K562 (cell line): ENCODE measurements at regions not wholly inside any gene's neighbourhood (a gene's known extent, or its start where the extent isn't known, plus 50 kb on each side); places are given as distances from the start of the nearest gene placed in this dataset.
A peak's percentile ranks its signal among the peaks of the same experiment; 100 is the strongest.

Source experiments
- ATAC-seq: fragments of 200-7000 bp; cut with Tn5 transposase; 3 replicates; pipeline ENCODE4 v1.9.1; 2020; ENCODE audit warnings: moderate library complexity
- BruUV-seq: library from RNA; stranded (reverse); fragments of 400-500 nt; replicated peaks from 2 replicates; lab custom pipeline; 2021; lab: Mats Ljungman, UMichigan
- CTCF ChIA-PET: fragments of 300-600 bp; formaldehyde crosslinking; extraction: SDS; loops from one replicate; lab custom pipeline; 2021; ENCODE audit warnings: low intra/inter-chr PET ratio; lab: Yijun Ruan, JAX
- POLR2A ChIA-PET: fragments of 300-600, 350-650 bp; sonication (Branson Sonifier 250); formaldehyde crosslinking; extraction: SDS; loops from one replicate; lab custom pipeline; 2021; ENCODE audit warnings: antibody characterized with exemption, inconsistent platforms; lab: Yijun Ruan, JAX
- DNase-seq, 4 experiments: peaks; one replicate each; pipeline versions ENCODE4 v3.0.0 to v3.0.0-alpha.2; 2011 to 2018; ENCODE audit warnings: low spot score in 3 of 4, mixed read lengths in 3 of 4; ENCODE audit errors: extremely low read depth in 1 of 4
- FAIRE-seq: peaks from 2 replicates; lab custom pipeline; 2011; peaks lifted over from hg19 to GRCh38; lab: Jason Lieb, UNC
- H2AFZ ChIP-seq: 2 replicates; pipeline ENCODE4 v1.6.0; 2011; ENCODE audit warnings: low read depth, low read length, control low read depth, inconsistent platforms
- H3K27ac ChIP-seq: fragments of 200-600 bp; 3 replicates; pipeline ENCODE4 v1.8.0; 2011; ENCODE audit warnings: low read depth, mild to moderate bottlenecking, control low read depth, inconsistent platforms, low read length, moderate library complexity, mixed read lengths; ENCODE audit errors: extremely low read depth
- H3K27me3 ChIP-seq, 2 experiments: fragments of 300-600 bp in 1 of 2; 2 replicates in 1 of 2; 3 replicates in 1 of 2; pipeline versions ENCODE4 v1.6.0 to v1.8.0; 2011; ENCODE audit warnings: inconsistent platforms in 2 of 2, low read length in 2 of 2, mild to moderate bottlenecking in 1 of 2, mixed read lengths in 1 of 2, moderate library complexity in 1 of 2; ENCODE audit not compliant: control insufficient read depth in 2 of 2, insufficient read depth in 2 of 2
- H3K36me3 ChIP-seq: fragments of 300-600 bp; 3 replicates; pipeline ENCODE4 v1.8.0; 2011; ENCODE audit warnings: mild to moderate bottlenecking, low read length, inconsistent platforms; ENCODE audit not compliant: control insufficient read depth, insufficient read depth
- H3K4me1 ChIP-seq, 2 experiments: fragments of 200-600 bp in 1 of 2; replicated peaks in 1 of 2; 2 replicates in 1 of 2; 3 replicates in 1 of 2; pipeline versions ENCODE4 v1.5.1 to v1.8.0; 2011; ENCODE audit warnings: inconsistent platforms in 2 of 2, low read length in 2 of 2, mild to moderate bottlenecking in 1 of 2, mixed read lengths in 1 of 2, moderate library complexity in 1 of 2; ENCODE audit not compliant: control insufficient read depth in 2 of 2, insufficient read depth in 2 of 2
- H3K4me2 ChIP-seq: 2 replicates; pipeline ENCODE4 v1.6.1; 2011; ENCODE audit warnings: low read length, control low read depth, inconsistent platforms, mixed read lengths; ENCODE audit not compliant: insufficient read depth
- H3K4me3 ChIP-seq: fragments of 200-600 bp; sonication (generic), shearing (Covaris generic); 2 replicates; pipeline ENCODE4 v1.5.1; 2016; ENCODE audit warnings: control low read depth, inconsistent platforms
- H3K79me2 ChIP-seq: fragments of 200-600 bp; 3 replicates; pipeline ENCODE4 v1.8.0; 2011; ENCODE audit warnings: low read length, inconsistent platforms; ENCODE audit not compliant: control insufficient read depth, insufficient read depth
- H3K9ac ChIP-seq, 2 experiments: 2 replicates each; pipeline versions ENCODE4 v1.6.0 to v1.6.1; 2011; ENCODE audit warnings: low read depth in 2 of 2, low read length in 2 of 2, control low read depth in 1 of 2, inconsistent platforms in 1 of 2, mild to moderate bottlenecking in 1 of 2, mixed read lengths in 1 of 2; ENCODE audit not compliant: insufficient read depth in 1 of 2
- H3K9me1 ChIP-seq: one replicate; pipeline ENCODE4 v1.6.0; 2011; ENCODE audit warnings: inconsistent platforms, mild to moderate bottlenecking, low read length, moderate library complexity; ENCODE audit not compliant: control insufficient read depth, insufficient read depth
- H3K9me3 ChIP-seq: replicated peaks from 2 replicates; pipeline ENCODE4 v1.5.1; 2011; ENCODE audit warnings: low read depth, low read length, inconsistent platforms; ENCODE audit not compliant: control insufficient read depth, insufficient read depth
- H4K20me1 ChIP-seq: replicated peaks from 2 replicates; pipeline ENCODE4 v1.6.1; 2011; ENCODE audit warnings: low read length, inconsistent platforms, mixed read lengths; ENCODE audit not compliant: control insufficient read depth, insufficient read depth
- C11orf30 ChIP-seq: fragments of 450-650 bp; IDR thresholded peaks from 2 replicates; pipeline ENCODE4 v1.6.1; 2016; ENCODE audit warnings: low read depth, mild to moderate bottlenecking
- CREB3L1 ChIP-seq: fragments of 450-650 bp; IDR thresholded peaks from 2 replicates; pipeline ENCODE4 v1.6.1; 2014; ENCODE audit warnings: low read depth, mild to moderate bottlenecking, moderate library complexity, borderline replicate concordance
- MAFF ChIP-seq: IDR thresholded peaks from 2 replicates; pipeline ENCODE4 v1.6.1; 2012; ENCODE audit warnings: low read length, improper control_type of control experiment
- MAFG ChIP-seq: fragments of 450-650 bp; conservative IDR thresholded peaks from 2 replicates; pipeline ENCODE4 v1.6.1; 2016; ENCODE audit warnings: missing genetic modification characterization, missing compliant biosample characterization
- MAFK ChIP-seq: IDR thresholded peaks from 2 replicates; pipeline ENCODE4 v1.6.1; 2011; ENCODE audit warnings: low read length, improper control_type of control experiment
- NELFE ChIP-seq: IDR thresholded peaks from 2 replicates; pipeline ENCODE4 v1.6.1; 2011; ENCODE audit warnings: mild to moderate bottlenecking; ENCODE audit not compliant: insufficient read depth, insufficient read length
- ZNF316 ChIP-seq: fragments of 450-650 bp; IDR thresholded peaks from 2 replicates; pipeline ENCODE4 v1.6.1; 2016
- WGBS: fragments of 100-300 bp; shearing (Covaris generic); methylation state at CpG from one replicate; pipeline ENCODE4 v1.1.6; 2016; ENCODE audit warnings: low coverage, mixed read lengths; ENCODE audit not compliant: insufficient coverage; ENCODE audit errors: missing lambda C conversion rate; 5-methylcytosine and 5-hydroxymethylcytosine counted together
- in situ Hi-C: fragments of 300-500 bp; cut with MboI; formaldehyde crosslinking; loops from 4 replicates; pipeline ENCODE4 v1.15.0; 2018; ENCODE audit warnings: inconsistent platforms, mixed read lengths
- intact Hi-C: fragments of 100-400 bp; cut with micrococcal nuclease; formaldehyde crosslinking; loops from 2 replicates; pipeline ENCODE4 v1.14.2; 2022
- TF ChIP-seq, protein P1 (sequence below): fragments of 200-800 bp; sonication (Bioruptor generic); IDR thresholded peaks from 2 replicates; pipeline ENCODE4 v1.6.1; 2017; ENCODE audit warnings: missing genetic modification characterization, missing compliant biosample characterization

DNA sequence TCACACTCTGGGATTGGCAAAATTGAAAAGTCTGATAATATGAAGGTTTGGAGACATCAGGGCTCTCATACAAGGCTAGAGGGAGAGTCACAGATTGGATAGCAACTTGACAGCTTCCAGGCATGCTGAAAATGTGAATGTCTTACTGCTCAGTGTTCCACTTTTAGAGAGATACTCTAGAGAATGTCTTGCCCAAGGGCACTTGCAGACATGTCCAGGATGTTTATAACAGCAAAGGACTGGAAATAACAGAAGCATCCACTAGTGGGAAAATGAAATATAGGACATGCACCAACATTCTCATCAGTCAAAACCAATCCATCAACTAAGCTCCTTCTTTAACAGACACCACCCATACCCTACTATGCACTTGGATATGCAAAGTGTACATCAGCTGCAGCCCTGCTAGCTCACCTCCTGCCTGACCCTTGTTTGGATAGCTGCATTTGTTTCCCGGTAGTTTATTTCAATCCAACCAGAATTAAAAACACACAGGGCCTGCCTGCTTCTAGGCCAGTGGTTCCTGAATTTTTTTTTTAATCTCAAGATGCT lies 101.6 kb upstream of the ARHGEF3 start:
- no peak for TF ChIP-seq CREB3L1
- H3K9me3 ChIP-seq = no peaks in the 10 kb centered on the region
- no peaks in the 10 kb centered on the region; a peak in 1 of 5 replicates for H3K4me1 ChIP-seq
- BruUV-seq = no TSS peak
- no peak overlapping the region for H3K9ac ChIP-seq
- in situ Hi-C loops = no loop called here
- DNase-seq (no peak), ATAC-seq (no peak), FAIRE-seq (no peak)
- ChIA-PET CTCF (no interaction called here), POLR2A (interaction anchor here (0.5 kb wide), 1 partner anchor 14 kb away, joined by 3 read pairs; no protein-coding TSS in a partner anchor)
- intact Hi-C loops = no loop called here
- H3K79me2 ChIP-seq = no peaks in the 10 kb centered on the region
- no peak overlapping the region for H3K4me2 ChIP-seq
- WGBS = 0% methylated on average over 1 of the region's 1 CpG
- no peaks in the 10 kb centered on the region for H3K36me3 ChIP-seq
- H4K20me1 ChIP-seq = no peaks in the 10 kb centered on the region
- no peaks in the 10 kb centered on the region for H3K27me3 ChIP-seq
- H2AFZ ChIP-seq = no peak overlapping the region
- H3K9me1 ChIP-seq = no peaks in the 10 kb centered on the region
- H3K27ac ChIP-seq = no peak overlapping the region
- H3K4me3 ChIP-seq = no peak overlapping the region

DNA sequence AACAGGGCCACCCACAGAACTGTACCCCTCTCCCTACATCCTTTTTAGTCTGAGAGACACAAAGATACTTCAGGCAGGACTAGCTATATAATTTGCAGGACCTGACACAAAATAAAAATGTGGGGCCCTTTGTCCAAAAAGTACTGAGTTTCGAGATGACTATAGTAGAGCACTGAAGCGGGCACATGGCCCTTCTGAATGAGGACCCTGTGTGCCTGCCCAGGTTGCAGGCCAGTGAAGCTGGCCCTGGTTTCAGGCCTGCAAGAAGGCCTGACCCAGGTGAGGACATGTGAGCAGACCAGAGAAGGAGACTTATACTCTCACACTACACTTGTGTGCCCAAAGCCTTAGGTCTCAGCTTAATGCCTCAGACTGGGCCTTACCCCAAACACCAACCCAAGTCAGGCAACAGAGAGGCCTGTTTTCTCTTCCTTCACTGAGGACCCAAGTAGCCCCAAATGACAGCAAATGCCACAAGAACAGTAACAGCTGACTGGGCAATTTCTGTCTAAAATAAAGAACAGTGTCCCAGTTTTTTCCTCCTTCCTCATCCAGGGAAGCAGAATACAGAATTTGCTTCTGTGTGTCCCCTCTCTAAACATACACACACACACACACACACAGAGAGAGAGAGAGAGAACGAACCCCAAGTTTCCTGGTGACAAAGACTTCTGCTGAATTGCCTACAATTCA lies 100.9 kb upstream of the ARHGEF3 start:
- CTCF ChIA-PET = no interaction called here
- no peaks in the 10 kb centered on the region for H3K9me3 ChIP-seq
- no peak overlapping the region for H3K4me2 ChIP-seq
- no peaks in the 10 kb centered on the region for H4K20me1 ChIP-seq
- POLR2A ChIA-PET = no interaction called here
- H3K4me1 ChIP-seq = no peaks in the 10 kb centered on the region; a peak in 1 of 5 replicates
- intact Hi-C loops = no loop called here
- H3K9me1 ChIP-seq = no peaks in the 10 kb centered on the region
- H3K27ac ChIP-seq = no peak overlapping the region
- DNase-seq (no peak), FAIRE-seq (no peak), ATAC-seq (no peak)
- peak; percentile 24; the same call in 1 of the 2 replicates for TF ChIP-seq MAFK
- peak; percentile 44; the same call in 1 of the 2 replicates for TF ChIP-seq C11orf30
- no peak for TF ChIP-seq NELFE
- 0 out of 2 replicates have a peak, but pooled peaks have one; percentile 19 for TF ChIP-seq MAFF
- TF ChIP-seq, protein P1, sequence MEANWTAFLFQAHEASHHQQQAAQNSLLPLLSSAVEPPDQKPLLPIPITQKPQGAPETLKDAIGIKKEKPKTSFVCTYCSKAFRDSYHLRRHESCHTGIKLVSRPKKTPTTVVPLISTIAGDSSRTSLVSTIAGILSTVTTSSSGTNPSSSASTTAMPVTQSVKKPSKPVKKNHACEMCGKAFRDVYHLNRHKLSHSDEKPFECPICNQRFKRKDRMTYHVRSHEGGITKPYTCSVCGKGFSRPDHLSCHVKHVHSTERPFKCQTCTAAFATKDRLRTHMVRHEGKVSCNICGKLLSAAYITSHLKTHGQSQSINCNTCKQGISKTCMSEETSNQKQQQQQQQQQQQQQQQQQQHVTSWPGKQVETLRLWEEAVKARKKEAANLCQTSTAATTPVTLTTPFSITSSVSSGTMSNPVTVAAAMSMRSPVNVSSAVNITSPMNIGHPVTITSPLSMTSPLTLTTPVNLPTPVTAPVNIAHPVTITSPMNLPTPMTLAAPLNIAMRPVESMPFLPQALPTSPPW (CRISPR knock-in tag) = no peak
- TF ChIP-seq MAFG = peak; percentile 44
- TF ChIP-seq ZNF316 = peak; percentile 47; the same call in 1 of the 2 replicates
- H3K4me3 ChIP-seq = no peak overlapping the region
- in situ Hi-C loops = no loop called here
- BruUV-seq = no TSS peak
- H3K36me3 ChIP-seq = no peaks in the 10 kb centered on the region
- H3K27me3 ChIP-seq = no peaks in the 10 kb centered on the region
- H2AFZ ChIP-seq = no peak overlapping the region
- no CpG with 5 or more reads among the region's 3 CpGs for WGBS
- H3K9ac ChIP-seq = no peak overlapping the region
- no peaks in the 10 kb centered on the region for H3K79me2 ChIP-seq
